Renal pelvis (tissue), 1 donor: ENCODE measurements at regions not wholly inside any gene's neighbourhood (a gene's known extent, or its start where the extent isn't known, plus 50 kb on each side); places are given as distances from the start of the nearest gene placed in this dataset.
A peak's percentile ranks its signal among the peaks of the same experiment; 100 is the strongest.

ENCODE experiments used
- DNase-seq: peaks from one replicate; pipeline ENCODE4 v3.0.0-alpha.2; 2013

DNA sequence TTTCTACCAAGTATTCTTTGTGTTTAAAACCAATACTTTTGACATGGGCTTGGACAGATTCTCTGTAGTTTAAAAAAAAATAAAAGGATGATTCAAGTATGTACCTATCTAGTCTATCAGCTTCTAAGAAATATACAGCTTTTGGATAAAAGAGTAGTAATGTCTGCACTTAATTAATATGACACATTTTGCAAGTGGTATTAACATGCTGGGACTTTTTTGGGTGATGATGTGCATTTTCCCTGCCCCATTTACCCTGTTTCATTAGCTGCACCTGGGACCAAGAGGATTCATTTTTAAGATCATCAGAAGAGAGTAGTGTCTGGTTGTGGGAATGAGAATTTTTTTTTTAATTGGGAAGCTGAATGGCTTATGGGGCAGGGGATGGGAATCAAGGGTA, 236.2 kb upstream of the KLF14 start:
- no peak for DNase-seq

DNA sequence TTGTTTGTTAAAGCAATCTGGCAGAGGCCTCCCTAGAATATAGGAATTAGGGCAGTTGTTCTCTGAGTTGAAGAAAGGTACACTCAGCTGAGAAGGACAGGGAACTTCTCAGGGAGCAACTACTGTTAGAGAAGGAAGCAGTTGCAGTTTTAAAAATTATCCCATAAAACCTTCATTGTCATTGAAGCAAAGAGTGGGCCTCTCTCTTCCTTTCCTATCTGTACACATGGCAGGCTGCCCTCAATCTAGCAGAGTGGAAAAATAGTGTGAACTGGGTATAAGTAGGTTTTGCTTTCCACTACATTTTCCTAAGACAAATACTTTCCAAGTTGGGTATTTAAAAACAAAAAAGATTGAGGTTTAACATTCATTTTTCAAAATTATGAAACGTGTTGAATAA, 236.7 kb upstream of the KLF14 start:
- DNase-seq, result no peak

DNA sequence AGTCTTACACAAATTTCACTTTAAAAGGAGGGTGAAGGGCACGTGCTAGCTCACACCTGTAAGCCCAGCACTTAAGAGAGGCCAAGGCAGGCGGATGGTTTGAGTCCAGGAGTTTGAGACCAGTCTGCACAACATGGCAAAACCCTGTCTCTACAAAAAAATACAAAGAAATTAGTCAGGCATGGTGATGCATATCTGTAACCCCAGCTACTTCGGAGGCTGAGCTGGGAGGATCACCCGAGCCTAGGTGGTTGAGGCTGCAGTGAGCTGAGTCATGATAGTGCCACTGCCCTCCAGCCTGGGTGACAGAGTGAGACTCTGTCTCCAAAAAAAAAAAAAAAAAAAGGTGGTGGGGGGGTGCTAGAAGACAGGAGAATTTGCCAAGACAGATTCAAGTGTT, 237.3 kb upstream of the KLF14 start:
- DNase-seq, result no peak

DNA sequence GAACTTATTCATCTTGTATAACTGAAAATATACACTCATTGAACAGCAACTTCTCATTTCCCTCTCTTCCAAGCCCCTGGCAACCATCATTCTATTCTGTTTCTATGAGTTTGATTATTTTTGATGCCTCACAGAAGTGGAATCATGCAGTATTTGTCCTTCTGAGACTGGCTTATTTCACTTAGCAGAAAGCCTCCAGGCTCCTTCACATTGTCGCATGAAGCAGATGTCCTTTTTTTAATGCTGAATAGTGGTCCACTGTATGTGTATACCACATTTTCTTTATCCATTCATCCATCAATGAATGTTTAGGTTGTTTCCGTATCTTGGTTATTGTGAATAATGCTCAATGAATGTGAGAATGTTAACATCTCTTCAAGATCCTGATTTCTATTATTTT, 238.2 kb upstream of the KLF14 start:
- no peak for DNase-seq

DNA sequence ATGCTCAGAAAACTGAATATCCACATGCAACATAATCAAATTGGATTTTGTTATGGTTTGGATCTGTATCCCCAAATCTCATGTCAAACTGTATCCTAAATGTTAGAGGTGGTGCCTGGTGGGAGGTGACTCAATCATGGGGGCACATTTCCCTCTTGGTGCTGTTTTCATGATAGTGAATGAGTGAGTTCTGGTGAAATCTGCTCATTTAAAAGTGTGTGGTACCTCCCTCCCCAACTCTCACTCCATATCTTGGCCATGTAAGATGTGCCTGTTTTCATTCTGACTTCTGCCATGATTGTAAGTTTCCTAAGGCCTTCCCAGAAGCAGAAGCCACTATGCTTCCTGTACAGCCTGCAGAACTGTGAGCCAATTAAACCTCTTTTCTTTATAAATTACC, 239.6 kb upstream of the KLF14 start:
- DNase-seq, result no peak

DNA sequence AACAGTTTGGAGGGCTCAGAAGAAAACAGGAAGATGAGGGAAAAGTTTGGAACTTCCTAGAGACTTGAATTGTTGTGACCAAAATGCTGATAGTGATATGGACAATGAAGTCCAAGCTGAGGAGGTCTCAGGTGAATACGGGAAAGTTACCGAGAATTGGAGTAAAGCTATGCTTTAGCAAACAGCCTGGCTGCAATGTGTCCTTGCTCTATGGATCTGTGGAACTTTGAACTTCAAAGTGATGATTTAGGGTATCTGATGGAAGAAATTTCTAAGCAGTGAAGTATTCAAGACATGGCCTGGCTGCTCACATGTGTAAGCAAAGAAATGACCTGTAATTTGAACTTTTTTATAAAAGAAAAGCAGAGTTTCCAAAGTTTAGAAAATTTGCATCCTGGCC, 240.2 kb upstream of the KLF14 start:
- no peak for DNase-seq

DNA sequence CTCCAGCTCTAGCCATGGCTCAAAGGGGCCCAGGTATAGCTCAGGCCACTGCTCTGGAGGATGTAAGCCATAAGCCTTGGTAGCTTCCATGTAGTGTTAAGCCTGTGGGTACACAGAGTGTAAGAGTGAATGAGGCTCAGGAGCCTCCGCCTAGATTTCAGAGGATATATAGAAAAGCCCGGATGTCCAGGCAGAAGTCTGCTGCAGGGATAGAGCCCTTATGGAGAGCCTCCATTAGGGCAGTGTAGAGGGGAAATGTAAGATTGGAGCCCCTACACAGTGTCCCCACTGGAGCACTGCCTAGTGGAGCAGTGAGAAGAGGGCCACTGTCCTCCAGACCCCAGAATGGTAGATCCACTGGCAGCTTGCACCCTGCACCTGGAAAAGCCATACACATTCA, 240.8 kb upstream of the KLF14 start:
- DNase-seq, result no peak

DNA sequence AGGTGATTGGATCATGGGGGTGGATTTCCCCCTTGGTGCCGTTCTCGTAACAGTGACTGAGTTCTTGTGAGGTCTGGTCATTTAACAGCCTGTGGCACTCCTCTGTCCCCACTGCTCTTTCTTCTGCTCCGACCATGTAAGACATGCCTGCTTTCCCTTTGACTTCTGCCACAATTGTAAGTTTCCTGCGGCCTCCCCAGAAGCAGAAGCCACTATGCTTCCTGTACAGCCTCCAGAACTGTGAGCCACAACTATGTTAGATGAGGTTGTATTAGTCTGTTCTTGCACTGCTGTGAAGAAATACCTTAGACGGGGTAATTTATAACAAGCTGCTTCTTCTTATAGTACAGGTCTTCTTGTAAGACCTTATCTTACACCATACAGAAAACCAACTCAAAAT, 241.7 kb upstream of the KLF14 start:
- no peak for DNase-seq

DNA sequence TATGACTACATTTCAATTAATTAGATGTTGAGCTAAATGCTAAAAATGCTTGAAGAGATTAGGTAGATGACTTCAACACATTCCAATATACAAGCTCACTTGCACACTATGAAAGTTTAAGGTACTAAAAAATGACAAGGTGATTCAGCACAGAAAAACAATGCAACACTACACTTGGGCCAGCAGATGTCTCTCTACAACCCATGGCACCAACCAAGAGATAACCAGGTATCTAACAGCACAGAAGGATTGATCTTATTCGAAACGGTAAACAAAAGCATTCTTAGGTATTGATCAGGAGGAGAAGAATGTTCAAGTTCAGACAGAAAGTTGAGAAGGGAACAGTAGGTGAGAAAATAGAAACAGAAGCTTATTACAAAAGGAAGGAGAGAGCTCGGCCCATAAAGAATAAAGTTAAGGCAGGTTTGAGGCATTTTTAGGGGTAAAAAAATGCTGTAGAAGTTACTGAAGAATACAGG, 248.2 kb upstream of the KLF14 start:
- DNase-seq, result no peak

DNA sequence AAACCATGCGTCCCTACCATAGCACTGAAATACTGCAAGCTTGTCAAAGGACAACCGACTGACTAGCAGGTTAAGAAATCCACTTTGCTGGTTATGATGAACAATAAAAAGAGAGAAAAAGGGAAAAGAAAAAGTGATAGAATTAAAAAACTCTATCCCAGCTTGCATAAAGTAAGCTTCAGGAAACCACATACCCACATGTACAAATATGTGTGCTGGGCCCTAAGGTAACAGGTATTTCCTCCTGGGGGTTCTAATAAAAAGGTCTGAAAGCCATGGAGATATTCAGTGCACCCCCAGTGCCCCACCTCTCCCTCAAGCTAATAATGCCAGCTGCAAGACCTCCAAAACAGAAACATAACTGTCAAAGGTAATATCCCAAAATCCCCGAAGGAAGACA, 248.6 kb upstream of the KLF14 start:
- DNase-seq, result no peak

DNA sequence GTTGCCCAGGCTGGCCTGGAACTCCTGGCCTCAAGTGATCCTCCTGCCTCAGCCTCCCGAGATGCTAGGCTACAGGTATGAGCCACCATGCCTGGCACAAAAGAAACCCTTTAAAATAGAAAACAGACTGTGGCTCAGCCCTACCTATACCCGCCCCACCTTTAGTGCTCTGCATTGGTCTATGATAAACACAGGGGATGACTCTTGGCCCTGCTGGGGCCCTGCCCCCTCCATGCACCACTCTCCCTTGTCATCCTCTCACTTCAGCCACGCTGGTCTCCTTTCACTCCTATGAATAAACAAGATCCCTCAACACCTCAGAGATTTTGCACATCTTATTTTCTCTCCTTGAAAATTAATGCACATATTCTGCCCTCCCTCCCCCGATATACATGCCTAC, 251.4 kb upstream of the KLF14 start:
- DNase-seq, result no peak

DNA sequence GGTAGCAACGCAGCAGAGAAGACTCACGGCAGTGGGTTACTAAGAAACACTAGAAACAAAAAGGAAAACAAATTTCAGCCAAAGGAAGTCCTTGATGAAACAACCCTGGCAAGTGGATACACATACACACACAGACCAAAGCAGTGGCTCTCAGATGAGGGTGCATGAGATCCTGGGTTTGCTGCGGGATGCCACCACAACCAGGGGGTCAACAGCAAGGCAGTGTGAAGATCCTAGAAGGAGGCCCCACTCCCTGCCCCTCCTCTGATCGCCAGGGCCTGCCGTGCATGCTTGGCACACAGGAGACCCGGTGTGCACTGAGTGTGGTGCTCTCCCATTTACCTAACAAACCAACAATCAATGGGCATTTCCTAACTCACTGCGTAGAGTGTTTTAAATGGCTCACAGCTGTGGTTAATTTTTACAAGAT, 252.3 kb upstream of the KLF14 start:
- no peak for DNase-seq

DNA sequence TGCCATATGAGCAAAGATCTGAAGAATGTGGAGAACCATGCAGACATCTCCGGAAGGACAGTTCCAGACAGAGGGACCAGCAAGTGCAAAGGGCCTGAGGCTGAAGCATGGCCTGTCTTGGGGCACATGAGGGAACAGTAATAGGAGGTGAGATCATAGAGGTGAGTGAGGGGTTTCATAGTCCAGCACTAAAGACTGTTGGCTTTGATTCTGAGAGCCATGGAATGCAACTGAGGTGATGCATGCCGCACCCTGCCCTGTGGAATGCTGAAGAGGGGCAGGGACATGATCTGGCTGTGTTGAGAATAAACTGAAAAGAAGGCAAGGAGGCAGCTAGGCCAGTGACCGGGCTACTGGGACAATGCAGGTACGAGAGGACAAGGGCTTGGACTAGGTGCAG, 253.1 kb upstream of the KLF14 start:
- DNase-seq, result no peak

DNA sequence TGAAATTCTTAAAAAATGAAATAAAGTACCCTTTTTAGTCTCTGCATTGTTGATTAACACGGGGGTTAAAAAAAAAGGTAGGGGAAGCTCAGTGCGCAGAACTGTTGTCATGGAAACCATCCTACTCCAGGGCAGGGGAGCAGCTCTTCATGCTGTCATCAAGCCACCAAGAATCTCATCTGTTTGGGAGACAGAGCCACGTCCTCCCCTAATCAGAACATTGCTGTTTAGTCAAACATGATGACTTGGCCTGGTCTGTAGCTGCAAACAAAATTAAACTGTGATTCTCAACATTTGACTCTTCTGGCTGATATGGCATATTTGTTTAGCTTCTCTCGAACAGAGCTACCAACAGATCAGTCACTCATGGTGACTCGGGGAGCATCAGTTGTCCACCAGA, 254.4 kb upstream of the KLF14 start:
- no peak for DNase-seq

DNA sequence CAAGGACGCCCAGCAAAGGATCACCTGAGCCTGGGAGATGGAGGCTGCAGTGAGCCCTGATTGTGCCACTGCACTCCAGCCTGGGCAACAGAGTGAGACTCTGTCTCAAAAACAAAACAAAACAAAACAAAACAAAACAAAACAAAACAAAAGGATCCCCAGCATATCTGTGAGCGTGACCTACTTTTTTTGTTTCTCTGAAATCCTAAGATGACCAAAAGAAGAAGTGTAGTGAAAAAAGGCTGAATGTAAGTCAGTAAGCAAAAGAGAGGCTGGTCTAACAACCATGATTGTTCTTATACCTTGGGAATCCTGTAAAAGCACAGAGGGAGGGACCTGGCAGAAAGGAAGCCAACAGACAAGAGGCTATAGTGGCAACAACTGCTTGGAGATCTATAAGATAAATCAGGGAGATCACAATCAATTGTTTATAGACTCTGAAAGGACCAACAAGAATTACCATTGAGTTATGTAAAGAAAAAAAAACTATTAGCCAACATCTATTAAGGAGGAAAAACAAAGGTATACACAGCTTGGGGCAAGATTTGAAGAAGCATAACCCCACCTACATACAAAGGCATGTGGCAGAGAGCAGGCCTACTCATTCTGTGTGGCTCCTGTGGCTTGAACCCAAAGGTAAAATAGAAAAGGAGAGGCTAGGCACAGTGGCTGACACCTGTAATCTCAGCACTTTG, 255.2 kb upstream of the KLF14 start:
- no peak for DNase-seq

DNA sequence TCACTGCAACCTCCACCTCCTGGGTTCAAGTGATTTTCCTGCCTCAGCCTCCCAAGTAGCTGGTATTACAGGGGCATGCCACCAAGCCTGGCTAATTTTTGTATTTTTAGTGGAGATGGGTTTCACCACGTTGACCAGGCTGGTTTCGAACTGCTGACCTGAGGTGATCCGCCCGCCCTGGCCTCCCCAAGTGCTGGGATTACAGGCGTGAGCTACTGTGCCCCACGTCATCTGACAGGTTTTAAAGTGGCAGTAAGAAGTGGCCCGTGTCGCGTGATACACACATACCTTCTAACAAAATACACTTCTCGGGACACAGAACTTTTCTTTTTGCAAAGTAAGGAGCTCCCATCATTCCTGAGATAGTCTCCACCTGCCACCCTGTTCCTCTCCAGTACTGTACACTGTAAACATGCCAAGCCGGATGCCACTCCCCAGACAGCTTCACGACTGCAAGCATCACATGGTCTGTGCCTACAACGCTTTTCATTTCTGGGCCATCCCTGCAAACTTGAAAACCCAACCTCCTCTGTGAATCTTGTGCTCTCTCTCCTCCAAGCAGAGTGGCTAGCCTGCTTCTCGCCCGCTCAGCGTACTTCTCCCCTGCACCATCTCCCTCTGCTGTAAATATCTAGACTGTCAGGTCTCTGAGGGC, 256.3 kb upstream of the KLF14 start:
- no peak for DNase-seq

DNA sequence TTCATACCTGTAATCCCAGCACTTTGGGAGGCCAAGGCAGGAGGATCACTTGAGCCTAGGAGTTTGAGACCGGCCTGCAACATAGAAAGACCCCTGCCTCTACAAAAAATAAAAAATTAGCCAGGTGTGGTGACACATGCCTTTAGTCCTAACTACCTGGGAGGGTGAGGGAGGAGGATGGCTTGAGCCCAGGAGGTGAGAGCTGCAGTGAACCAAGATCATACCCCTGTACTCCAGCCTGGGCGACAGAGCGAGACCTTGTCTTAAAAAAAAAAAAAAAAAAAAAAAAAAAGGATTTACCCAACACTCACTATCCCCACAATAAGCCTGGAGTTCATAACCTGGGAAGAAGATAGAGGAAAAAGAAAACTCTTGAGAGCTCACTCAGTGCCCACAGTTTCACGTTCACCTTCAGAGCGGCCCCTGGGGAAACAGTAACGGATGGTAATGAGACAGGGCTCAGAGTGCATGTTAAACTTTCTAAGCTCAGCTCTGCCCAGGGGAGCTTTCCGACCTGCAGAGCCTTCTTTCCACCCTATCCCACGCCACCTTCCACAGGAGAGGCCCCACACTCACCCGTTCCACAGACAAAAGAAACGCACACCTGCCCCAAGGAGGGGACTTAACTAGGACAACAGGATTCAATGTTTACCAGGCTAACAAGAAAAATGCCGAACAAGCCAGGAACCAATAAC, 259.8 kb upstream of the KLF14 start:
- DNase-seq, result no peak

DNA sequence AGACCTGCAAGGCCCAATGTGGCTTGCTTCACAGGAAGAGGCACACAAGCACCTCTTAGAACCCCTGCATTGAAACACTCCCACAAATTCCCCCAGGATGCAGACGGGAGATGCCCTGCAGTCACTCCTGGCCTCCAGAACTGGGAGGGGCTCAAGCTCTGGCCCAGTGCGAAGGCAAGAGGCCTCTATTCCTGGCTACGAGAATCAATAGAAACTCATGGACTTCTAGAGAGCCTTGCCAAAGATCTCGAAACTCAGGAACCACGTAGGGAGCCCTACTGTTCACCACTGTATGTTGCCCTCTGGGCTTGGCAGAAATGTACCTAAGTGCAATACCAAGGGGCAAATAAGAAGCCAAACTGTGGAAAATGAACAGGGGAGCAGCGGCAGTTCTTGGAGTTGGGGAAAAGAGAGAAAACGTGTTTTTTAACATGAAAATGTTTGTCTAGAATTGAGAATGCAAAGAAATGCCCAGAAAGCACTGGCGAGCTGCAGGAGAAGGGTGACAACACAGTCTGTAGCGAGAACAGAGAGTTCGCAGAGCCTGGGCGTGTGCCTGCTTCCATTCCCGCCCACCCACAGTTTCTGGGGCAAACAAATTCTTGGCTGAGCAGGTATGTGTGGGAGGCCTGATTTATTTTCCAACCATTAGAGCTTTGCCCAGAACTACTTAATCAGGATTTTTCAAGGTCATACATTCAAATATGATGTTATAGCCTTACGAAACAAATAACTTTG, 260.5 kb upstream of the KLF14 start:
- no peak for DNase-seq

DNA sequence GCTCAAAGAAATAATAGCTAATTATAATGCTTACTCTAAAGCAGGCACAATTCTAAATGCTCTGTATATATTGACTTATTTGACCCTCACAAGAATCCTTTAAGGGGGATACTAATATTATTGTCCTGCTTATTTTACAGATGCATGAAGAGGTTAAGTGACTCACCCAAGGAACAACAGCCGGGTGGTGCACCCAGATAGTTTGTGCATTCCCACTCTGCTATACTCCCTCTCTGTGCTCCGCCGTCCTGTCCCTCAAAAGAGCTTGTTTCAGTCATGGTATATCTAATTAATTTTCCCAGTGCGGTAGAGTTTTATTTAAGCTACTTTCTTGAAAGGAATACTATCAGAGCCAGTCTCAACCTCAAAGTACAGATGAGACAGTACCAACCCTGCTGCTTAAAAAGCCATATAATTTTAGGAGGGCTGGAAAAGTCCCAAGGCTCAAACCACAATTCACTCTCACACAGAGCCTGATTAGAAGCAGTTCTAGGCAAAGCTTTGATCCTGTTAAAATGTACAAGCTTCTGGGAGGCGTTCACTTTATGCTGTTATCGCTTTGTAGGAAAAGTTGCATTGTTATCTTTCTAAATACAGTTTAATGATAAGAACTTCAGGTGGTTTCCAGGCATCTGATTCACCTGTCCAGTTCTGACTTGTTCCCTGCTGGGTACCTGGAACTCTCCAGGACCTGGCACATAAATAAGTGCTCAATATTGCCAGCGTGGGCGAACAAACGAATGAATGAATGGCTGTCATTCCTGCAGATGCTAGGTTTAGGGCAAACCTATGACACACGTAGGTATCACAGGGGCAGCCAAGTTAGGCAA, 261.5 kb upstream of the KLF14 start:
- no peak for DNase-seq

DNA sequence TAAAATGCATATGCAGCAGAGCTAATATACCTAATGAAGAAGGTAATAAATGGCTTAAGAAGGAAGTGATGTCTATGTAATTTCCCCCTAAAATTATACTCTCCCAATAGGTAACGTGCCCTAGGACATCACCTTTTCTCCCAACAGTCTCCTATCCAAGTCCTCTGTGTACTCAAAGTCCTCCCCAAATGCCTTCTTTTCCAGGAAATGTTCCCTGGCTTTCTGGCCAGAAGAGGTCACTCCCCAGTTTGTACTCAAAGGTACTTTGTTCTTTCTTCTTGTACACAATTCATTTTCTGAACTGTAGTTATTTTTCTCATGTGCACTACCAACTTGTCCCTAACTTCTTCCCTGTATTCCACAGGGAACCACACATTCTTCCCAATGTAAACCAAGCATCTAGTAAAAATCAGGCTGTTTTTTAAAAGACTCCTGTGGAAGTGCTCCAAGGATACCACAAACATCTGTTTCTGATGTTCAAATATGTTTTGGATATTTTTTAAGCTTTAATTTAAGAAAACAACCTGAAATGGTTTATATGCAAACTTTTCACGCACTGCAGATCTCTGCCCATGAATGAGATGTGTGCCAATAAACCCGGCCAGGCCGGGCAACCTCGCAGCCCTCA, 262.3 kb upstream of the KLF14 start:
- no peak for DNase-seq

DNA sequence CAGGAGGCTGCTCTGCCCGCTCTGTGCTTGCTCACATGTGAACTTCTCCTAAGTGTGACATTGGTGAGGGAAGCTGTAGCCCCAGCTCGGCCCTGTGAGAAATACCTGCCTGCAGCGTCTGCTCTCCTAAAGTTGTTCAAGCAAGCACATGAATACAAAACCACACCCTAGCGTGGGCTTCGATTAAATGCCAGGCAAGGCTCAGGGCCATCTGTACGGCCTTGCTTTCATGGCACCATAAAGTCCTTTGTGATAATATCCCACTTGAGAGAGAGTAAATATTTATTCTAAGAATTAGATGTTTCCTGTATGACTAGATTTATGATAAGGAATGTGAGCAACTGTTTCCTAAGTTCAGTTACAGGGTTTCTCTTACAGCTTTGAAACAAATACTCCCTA, 262.8 kb upstream of the KLF14 start:
- DNase-seq, result peak; percentile 58
